Bronchial epithelial cell (primary cell): ENCODE measurements at regions not wholly inside any gene's neighbourhood (a gene's known extent, or its start where the extent isn't known, plus 50 kb on each side); places are given as distances from the start of the nearest gene placed in this dataset.
"Not testable (repeated sequence)": the region's sequence is repeated elsewhere in the genome, so short reads cannot be mapped to it uniquely, and the experiment has no call there.

Source experiments
- DNase-seq: peaks from one replicate; pipeline ENCODE4 v3.0.0-alpha.2; 2010; ENCODE audit warnings: low read depth
- FAIRE-seq: peaks from 2 replicates; lab custom pipeline; 2011; peaks lifted over from hg19 to GRCh38; lab: Jason Lieb, UNC
- H3K27me3 ChIP-seq: 2 replicates; pipeline ENCODE4 v1.5.1; 2011; ENCODE audit warnings: low read length; ENCODE audit not compliant: control insufficient read depth, insufficient read depth
- H3K36me3 ChIP-seq: 2 replicates; pipeline ENCODE4 v1.5.1; 2011; ENCODE audit warnings: low read length; ENCODE audit not compliant: control insufficient read depth, insufficient read depth
- H3K4me3 ChIP-seq: 2 replicates; pipeline ENCODE4 v1.5.1; 2011; ENCODE audit warnings: mild to moderate bottlenecking, low read depth, low read length, control low read depth
- CTCF ChIP-seq: IDR thresholded peaks from 2 replicates; pipeline ENCODE4 v1.5.1; 2011; ENCODE audit warnings: mild to moderate bottlenecking, moderate library complexity, low read length, control low read depth, inconsistent platforms; ENCODE audit not compliant: insufficient read depth, severe bottlenecking

GRCh38 chr15:22251422-22251821 is 171.1 kb downstream of the OR4M2 start:
- Histone ChIP-seq H3K27me3 (no peaks in the 10 kb centered on the region), H3K36me3 (no peaks in the 10 kb centered on the region), H3K4me3 (no peak overlapping the region)
- FAIRE-seq (peak; percentile 99), DNase-seq (no peak)
- no peak for TF ChIP-seq CTCF

- not testable (repeated sequence) for DNase-seq, H3K4me3 ChIP-seq, H3K27me3 ChIP-seq, H3K36me3 ChIP-seq
- FAIRE-seq = peak; percentile 7
Observed at GRCh38 chr15:22252047-22252446, 171.7 kb downstream of the OR4M2 start.

- not testable (repeated sequence) for H3K4me3 ChIP-seq, FAIRE-seq, DNase-seq, H3K27me3 ChIP-seq, H3K36me3 ChIP-seq
Observed at GRCh38 chr15:22252521-22252920, 172.2 kb downstream of the OR4M2 start.

- H3K36me3 ChIP-seq, DNase-seq, H3K27me3 ChIP-seq, H3K4me3 ChIP-seq: not testable (repeated sequence)
- FAIRE-seq = peak; percentile 91
Observed at GRCh38 chr15:22253002-22253675, 172.8 kb downstream of the OR4M2 start.

GRCh38 chr15:22253676-22254408 is 173.5 kb downstream of the OR4M2 start:
- DNase-seq (no peak), FAIRE-seq (no peak)
- H3K36me3 ChIP-seq = no peaks in the 10 kb centered on the region
- H3K4me3 ChIP-seq = no peak overlapping the region
- H3K27me3 ChIP-seq = no peaks in the 10 kb centered on the region
- no peak for TF ChIP-seq CTCF

- not testable (repeated sequence) for H3K4me3 ChIP-seq, H3K36me3 ChIP-seq, DNase-seq, H3K27me3 ChIP-seq
- FAIRE-seq = peak; percentile 7
Observed at GRCh38 chr15:22254409-22255045, 174.2 kb downstream of the OR4M2 start.

GRCh38 chr15:22255606-22256005 is 175.3 kb downstream of the OR4M2 start:
- H3K4me3 ChIP-seq, DNase-seq, H3K27me3 ChIP-seq, FAIRE-seq, H3K36me3 ChIP-seq: not testable (repeated sequence)

- not testable (repeated sequence) for H3K27me3 ChIP-seq, H3K36me3 ChIP-seq, DNase-seq, H3K4me3 ChIP-seq, FAIRE-seq
Observed at GRCh38 chr15:22256389-22257046, 176.2 kb downstream of the OR4M2 start.
